Activated CD4-positive, alpha-beta T cell treated with anti-CD3 and anti-CD28 coated beads, Interleukin-10, Interleukin-2, amounts not matched to agents 100 ng/mL and 50 ng/mL, durations not matched to agents 16 hours and 8 hours (primary cell): ENCODE measurements at regions not wholly inside any gene's neighbourhood (a gene's known extent, or its start where the extent isn't known, plus 50 kb on each side); places are given as distances from the start of the nearest gene placed in this dataset.
"Not testable (repeated sequence)": the region's sequence is repeated elsewhere in the genome, so short reads cannot be mapped to it uniquely, and the experiment has no call there.

Source experiments
- DNase-seq: peaks from one replicate; pipeline ENCODE4 v3.0.0-alpha.2; 2020

DNA sequence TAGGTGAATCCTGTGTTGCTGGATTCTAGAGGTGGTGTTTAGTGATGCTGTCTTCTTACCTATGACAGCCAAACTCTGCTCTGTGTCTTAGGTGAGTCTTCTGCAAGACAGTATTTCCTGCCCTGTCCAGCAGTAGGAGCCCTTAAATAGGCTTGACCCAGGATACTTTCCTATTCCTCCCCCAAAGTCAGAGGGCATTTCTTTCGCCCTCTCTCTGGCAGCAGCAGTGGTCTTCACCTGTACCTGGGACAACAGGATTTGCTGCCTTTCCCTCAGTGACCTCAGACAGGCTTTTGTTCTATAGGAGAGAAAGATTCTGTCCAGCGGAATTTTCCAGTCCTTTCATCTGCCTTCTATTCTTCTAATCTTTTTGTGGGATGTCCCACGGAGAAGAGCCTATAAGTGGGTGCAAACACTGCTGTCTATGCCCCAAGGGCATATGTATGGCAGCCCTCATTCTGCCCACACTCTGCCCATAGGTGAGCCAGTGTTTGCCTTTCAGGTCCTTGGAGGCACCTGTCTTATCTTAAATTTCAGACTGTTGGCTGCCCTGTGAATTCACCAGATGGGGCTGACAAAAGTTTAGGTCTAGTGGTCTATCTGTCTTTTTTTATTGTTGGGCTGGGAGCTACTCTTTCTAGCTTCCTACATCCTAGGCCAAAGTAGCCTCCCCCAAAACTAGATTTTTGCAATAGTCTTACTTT is 177.3 kb upstream of the SPOPL start:
- DNase-seq = no peak

DNA sequence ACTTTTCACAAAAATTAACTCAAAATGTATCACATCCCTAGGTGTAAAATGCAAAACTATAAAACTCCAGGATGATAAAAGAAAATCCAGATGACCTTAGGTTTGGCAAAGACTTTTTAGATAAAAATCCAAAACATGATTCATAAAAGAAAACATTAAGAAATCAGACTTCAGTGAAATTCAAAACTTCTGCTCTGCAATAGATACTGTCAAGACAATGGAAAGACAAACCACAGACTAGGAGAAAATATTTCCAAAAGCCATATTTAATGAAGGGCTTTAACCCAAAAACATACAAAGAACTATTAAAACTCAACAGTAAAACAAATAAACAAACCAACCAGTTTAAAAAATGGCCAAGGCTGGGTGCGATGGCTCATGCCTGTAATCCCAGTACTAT is 173.6 kb upstream of the SPOPL start:
- DNase-seq = no peak

GRCh38 chr2:138329162-138329561 is 172.4 kb upstream of the SPOPL start:
- DNase-seq = no peak

DNA sequence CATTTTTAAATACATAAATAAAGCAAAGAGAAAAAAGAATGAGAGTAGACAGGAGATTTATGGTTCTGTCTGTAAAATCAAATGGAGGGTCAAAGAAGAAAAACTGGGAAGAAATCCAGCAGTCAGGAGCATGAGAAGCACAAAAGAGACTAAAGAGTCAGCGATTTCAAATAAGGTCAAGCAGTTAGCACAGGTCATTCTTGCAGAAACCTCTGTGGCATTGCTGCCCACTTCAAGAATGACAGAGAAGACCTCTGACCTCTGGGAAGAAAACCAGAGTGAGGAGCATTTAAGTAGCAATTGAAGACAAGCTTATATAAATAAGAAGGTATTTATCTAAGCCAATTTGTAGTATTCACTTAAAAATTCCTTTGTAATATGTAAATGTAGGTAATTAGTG is 172.0 kb upstream of the SPOPL start:
- DNase-seq = no peak

DNA sequence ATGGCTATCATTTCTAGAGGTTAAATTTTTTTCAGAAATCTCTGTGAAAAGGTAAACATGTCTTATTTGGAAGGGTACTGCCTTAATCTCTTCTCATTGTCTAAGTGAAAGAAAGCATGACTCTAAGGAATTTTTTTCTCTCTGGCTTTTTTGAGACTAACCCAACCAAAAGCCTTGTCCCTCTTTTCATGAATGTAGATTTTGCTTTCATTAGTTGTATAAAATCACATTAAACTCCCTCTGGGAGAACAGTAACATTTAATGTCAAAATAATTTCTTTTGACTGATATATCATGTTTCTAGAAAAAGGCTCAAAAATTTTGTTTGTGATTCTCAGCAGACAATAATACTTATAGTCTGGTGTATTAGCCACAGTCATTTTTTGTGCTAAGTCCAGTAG is 168.4 kb upstream of the SPOPL start:
- DNase-seq = no peak

DNA sequence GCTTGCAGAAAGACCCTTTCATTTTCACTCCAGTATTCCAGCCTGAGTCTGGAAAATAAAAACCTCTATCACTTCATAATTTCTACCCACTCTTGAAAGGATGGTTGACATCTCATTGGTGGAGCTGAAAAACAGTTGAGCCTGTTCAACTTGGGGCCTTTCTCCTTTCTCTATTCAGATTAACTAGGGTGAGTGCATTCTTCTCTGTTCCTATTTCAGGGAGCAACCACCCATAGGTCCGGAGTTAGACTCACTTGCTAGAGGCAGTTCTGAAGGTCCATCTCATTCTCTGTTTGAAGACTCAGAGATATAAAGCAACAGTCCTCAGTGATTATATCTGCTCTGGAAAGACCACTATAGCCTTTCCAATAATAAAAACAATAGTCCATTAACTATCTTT is 167.9 kb upstream of the SPOPL start:
- DNase-seq = no peak

DNA sequence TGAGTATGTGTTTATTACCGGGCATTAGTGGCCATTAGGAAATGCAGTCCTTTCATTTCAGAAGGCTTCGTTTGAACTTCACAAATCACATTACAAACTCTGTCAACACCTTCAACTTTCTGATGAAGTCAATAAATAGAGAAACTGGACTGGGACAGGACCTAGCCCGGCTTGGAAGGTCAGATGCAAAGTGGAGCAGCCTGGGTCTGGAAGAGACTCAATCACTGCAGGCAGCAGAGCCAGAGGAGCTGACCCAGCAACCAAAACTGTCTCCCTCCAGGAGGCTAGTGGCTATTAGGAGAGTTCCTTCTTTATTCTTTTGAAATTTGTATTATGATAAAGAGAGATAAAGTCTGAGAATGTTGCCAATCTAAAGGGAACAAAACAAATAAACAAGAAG is 167.2 kb upstream of the SPOPL start:
- DNase-seq = no peak

- no peak for DNase-seq
Observed at GRCh38 chr2:138335036-138335435, 166.5 kb upstream of the SPOPL start.

DNA sequence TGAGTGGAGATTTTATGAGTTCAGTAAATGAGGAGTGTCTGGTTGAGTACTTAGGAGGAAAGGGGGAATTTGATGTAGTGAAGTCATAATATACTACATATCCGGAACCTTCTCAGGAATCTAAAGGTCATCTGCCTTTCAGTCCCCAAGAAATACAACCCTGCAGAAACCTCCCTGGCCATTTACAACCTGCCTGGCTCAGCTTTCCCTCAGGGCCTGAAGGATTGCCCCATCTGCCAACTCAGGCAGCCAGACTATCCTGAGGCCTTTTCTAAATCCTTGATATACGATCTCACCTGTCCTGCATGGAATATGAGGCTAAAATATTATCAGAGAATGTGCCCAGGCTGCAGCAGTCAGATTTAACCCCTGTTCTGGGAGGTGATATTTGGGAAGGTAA is 165.4 kb upstream of the SPOPL start:
- no peak for DNase-seq

DNA sequence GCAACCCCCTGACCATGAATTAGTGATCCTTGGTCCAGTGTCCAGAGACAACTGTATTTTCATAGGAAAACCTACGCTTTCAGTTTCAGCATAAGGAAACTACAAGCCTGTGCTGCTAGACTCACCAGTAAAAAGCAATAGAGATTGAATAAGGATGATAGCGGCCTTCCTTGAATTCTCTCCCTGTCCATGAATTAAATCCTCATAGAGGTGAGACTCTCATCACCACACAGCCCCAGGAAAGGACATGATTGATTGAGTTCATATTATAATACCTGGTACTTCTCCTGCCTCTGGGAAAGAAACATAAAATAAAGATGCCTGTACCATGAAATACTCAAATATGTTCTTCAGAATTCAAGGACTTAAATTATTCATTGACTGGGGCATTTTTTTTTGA is 146.3 kb upstream of the SPOPL start:
- no peak for DNase-seq

DNA sequence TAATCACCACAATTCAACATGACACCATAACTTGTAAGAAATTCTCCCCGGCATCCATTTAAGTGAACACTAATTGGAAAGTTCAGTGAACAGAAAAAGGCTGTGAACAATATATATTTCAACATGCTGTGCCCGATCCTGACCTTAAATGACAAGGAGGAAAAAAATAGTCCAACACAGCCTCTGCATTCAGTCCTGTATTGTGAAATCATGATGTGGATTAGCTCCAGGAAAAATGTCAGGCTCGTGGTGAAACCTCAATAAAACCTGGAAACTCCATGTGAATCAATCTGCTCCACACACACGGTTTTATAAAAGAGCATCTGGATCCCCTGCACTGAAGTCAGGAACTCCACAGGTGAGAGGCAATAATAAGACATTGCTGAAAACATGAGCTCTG is 145.4 kb upstream of the SPOPL start:
- DNase-seq = no peak

- no peak for DNase-seq
Observed at GRCh38 chr2:138359532-138359931, 142.0 kb upstream of the SPOPL start.

GRCh38 chr2:138364554-138365162 is 136.9 kb upstream of the SPOPL start:
- DNase-seq = no peak

DNA sequence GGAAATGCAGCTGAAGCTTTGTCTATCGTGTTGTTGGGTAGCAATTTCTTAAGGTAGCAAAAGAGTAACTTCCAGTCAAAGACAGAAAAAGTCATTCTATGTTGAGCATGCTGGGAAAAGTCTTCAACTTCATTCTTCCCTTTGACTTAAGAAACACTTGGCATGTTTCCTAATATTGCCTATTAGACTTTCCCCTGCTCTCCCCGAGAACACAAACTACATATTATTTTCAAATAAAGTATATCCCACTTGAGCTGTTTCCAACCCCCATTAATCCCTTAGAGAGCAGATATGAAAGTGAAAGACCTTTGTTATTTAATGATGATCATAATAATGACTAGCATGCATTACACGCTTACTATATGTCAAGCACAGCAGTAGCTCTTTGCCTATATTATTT is 136.0 kb upstream of the SPOPL start:
- DNase-seq = no peak

GRCh38 chr2:138369856-138370255 is 131.7 kb upstream of the SPOPL start:
- DNase-seq = no peak

- DNase-seq = peak; percentile 4
Observed at GRCh38 chr2:138373993-138374408, 127.6 kb upstream of the SPOPL start.

DNA sequence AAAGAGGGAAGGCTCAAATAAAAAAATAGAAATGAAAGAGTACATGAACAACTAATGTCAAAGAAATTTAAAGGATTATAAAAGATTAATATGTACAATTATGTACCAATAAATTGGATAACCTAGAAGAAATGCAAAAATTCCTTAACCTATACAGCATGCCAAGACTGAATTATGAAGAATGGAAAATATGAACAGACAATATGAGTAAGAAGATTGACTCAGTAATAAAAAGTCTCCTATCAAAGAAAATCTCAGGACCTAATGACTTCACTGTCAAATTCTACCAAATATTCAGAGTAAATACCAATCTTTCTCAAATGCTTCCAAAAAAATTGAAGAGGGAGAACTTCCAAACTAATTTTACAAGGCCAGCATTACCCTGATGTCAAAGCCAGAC is 120.2 kb upstream of the SPOPL start:
- DNase-seq = no peak

DNA sequence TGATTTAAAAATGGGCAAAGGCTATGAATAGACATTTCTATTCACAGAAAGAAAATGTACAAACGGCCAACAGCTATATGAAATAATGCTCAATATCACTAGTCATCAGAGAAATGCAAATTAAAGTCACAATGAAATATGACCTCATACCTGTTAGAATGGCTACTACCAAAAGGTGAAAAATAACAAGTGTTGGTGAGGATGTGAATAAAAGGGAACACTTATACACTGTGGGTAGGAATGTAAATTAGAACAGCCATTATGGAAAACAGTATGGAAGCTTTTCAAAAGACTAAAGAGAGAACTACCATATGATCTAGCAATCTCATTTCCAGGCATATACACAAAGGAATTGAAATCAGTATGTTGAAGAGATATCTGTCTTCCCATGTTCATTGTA is 118.9 kb upstream of the SPOPL start:
- DNase-seq = no peak

DNA sequence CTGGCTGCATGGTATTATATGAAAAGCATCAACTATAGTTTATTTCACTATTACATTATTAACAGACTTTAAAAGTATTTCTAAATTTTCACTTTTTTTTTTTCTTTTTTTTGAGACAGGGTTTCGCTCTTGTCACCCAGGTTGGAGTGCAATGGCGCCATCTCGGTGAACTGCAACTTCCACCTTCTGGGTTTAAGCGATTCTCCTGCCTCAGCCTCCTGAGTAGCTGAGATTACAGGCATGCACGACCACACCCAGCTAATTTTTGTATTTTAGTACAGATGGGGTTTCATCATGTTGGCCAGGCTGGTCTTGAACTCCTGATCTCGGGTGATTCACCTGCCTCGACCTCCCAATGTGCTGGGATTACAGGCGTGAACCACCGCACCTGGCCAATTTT is 115.4 kb upstream of the SPOPL start:
- not testable (repeated sequence) for DNase-seq

DNA sequence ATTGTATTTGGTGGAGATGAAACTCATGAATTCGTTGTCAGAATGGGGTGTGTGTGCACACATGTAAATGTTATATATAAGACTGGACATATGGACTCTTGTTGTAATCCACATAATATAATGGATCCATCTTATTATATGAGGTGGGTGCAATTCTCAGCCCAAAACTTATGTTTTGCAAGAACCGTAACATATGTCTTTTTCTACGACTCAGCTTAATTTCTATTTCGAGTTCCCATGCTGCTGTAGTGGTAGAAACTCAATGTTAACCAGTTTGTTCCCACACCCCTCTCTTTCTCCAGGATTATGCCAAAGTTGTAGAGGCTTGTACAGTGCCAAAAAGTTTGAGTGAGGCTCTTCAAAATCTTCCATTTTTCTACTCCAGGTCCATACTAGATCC is 112.5 kb upstream of the SPOPL start:
- no peak for DNase-seq

GRCh38 chr2:138390316-138390945 is 111.1 kb upstream of the SPOPL start:
- no peak for DNase-seq

DNA sequence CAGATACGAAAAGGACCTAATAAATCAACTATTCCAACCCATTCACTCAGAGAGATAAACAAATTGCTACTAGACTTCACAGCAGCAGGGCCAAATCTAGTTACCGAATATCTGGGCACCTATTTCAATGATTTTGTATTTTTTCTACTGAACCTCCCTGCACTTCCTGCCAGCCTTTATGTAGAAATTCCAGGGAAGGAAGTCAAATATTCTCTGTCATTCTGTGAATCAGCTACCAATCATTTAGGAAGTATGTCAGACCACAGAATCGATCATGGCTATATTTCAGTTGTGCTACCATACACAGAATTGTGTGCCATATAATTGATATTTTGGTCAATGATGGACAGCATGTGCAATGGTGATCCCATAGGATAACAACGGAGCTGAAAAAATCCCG is 109.6 kb upstream of the SPOPL start:
- DNase-seq = no peak

- no peak for DNase-seq
Observed at GRCh38 chr2:138395565-138396306, 105.8 kb upstream of the SPOPL start.

- no peak for DNase-seq
Observed at GRCh38 chr2:138396843-138397242, 104.7 kb upstream of the SPOPL start.
